ENCODE measurements at regions not wholly inside any gene's neighbourhood (a gene's known extent, or its start where the extent isn't known, plus 50 kb on each side); places are given as distances from the start of the nearest gene placed in this dataset.

DNA sequence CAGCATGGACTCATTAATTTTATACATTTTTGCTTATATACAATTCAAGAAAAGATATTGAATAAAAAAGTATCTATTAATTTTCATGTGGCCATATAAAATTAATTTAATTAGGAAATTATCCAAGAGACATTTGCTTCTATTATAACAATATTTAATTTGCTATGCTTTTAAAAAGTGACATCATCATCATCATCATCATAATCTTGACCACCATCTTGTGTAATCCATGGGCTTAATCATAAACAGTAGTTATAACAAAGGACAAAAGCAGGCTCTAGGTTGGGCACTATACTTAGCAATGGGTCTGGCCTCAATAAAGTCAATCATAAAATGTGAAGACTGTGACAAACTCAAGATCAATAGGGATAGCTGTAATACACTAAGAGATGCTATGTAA, 1031.6 kb downstream of the SLITRK1 start:
- Histone ChIP-seq H3K4me3 (no peak overlapping the region), H3K27ac (no peak overlapping the region)
- intact Hi-C loops (cut with DNase I) = no loop called here

DNA sequence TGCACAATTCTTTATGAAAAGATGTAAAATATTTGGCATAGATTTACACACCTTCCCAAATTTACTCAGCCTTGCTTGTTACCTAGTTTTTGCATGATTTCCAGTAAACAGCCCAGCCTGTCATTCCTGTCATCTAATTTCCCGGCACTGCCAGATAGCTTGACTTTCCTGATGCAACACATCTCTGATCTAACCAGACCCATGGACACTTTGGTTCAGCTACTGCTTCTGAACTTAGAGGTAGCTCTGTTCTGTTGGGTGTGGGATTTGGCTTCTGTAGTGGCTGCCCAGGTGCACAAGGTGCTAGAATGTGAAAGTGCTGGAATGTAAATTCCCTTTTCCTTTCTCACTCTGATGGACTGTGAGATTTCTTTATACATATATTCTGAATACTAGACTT, 1033.5 kb downstream of the SLITRK1 start:
- TF ChIP-seq, protein P1, sequence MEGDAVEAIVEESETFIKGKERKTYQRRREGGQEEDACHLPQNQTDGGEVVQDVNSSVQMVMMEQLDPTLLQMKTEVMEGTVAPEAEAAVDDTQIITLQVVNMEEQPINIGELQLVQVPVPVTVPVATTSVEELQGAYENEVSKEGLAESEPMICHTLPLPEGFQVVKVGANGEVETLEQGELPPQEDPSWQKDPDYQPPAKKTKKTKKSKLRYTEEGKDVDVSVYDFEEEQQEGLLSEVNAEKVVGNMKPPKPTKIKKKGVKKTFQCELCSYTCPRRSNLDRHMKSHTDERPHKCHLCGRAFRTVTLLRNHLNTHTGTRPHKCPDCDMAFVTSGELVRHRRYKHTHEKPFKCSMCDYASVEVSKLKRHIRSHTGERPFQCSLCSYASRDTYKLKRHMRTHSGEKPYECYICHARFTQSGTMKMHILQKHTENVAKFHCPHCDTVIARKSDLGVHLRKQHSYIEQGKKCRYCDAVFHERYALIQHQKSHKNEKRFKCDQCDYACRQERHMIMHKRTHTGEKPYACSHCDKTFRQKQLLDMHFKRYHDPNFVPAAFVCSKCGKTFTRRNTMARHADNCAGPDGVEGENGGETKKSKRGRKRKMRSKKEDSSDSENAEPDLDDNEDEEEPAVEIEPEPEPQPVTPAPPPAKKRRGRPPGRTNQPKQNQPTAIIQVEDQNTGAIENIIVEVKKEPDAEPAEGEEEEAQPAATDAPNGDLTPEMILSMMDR (IDR thresholded peaks at IDR 0.05) = no peak
- TF ChIP-seq POLR2A (IDR thresholded peaks at IDR 0.05) = no peak
- TF ChIP-seq POLR2AphosphoS5 (IDR thresholded peaks at IDR 0.05) = no peak
- no peaks in the 10 kb centered on the region for H3K9me3 ChIP-seq
- H3K27ac ChIP-seq = no peak overlapping the region
- H3K4me1 ChIP-seq (replicated peaks) = no peaks in the 10 kb centered on the region
- intact Hi-C loops (cut with DNase I) = no loop called here
- H3K27me3 ChIP-seq (replicated peaks; ENCODE audit: insufficient read depth) = no peaks in the 10 kb centered on the region
- H3K36me3 ChIP-seq = no peaks in the 10 kb centered on the region
- H3K4me3 ChIP-seq = no peak overlapping the region
- no peak for DNase-seq (ENCODE audit: low spot score)
- WGBS = 88% methylated on average over 1 of the region's 1 CpG

More for the DNA sequence above, 1031.6 kb downstream of the SLITRK1 start:
- no peaks in the 10 kb centered on the region for H3K9me3 ChIP-seq
- TF ChIP-seq POLR2A (IDR thresholded peaks at IDR 0.05) (no peak), POLR2AphosphoS5 (IDR thresholded peaks at IDR 0.05) (no peak)
- TF ChIP-seq, protein P1 (IDR thresholded peaks at IDR 0.05) = no peak
- H3K27me3 ChIP-seq (replicated peaks; ENCODE audit: insufficient read depth) = no peaks in the 10 kb centered on the region
- H3K4me1 ChIP-seq (replicated peaks) = no peaks in the 10 kb centered on the region
- H3K36me3 ChIP-seq = no peaks in the 10 kb centered on the region
- no peak for DNase-seq (ENCODE audit: low spot score)

DNA sequence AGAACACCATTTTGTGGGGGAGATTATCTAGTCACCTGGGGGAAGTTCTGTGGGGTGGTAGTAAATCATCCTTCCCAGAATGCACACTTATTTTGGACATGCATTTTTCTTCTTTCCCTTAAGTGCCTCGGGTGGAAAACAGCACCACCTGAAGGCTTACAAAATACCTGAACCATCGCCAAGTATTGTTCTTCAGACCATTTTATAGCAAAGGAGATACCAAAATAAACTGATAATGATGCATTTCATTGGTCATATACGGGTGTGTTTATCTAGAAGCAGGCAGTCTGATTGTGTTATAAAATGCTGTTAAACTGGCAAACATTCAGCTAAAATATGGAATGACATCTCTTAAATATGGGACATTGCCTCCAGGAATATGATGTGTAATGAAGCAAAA, 1034.7 kb downstream of the SLITRK1 start:
- Histone ChIP-seq H3K36me3 (no peaks in the 10 kb centered on the region), H3K27ac (no peak overlapping the region), H3K27me3 (replicated peaks; ENCODE audit: insufficient read depth) (no peaks in the 10 kb centered on the region), H3K4me1 (replicated peaks) (no peaks in the 10 kb centered on the region), H3K9me3 (no peaks in the 10 kb centered on the region), H3K4me3 (no peak overlapping the region)
- TF ChIP-seq POLR2A (IDR thresholded peaks at IDR 0.05) = no peak
- no peak for TF ChIP-seq POLR2AphosphoS5 (IDR thresholded peaks at IDR 0.05)
- TF ChIP-seq, protein P1 (IDR thresholded peaks at IDR 0.05) = no peak
- intact Hi-C loops (cut with DNase I) = no loop called here
- 17% methylated on average over 3 of the region's 3 CpGs for WGBS
- DNase-seq (ENCODE audit: low spot score) = no peak

DNA sequence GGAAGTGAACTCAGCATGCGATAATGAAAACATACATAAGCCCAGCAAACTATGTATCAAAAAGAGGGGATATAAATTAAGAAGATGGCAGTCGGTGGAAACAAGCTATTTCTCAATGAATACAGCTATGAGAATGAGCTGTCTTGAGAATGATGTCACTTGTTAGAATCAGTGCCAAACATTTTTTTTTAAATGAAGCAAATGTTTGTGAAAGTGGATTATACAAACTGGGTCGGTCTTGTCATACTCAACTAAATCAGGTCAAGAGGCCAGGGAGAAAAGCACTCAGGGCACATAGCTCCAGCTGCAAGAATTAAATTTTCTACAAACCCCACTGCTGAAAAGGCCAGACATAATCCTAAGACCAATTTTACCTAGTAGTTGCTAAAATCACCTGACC, 1048.4 kb downstream of the SLITRK1 start:
- Histone ChIP-seq H3K9me3 (no peaks in the 10 kb centered on the region), H3K27ac (no peak overlapping the region), H3K36me3 (no peaks in the 10 kb centered on the region), H3K4me1 (replicated peaks) (no peaks in the 10 kb centered on the region), H3K27me3 (replicated peaks; ENCODE audit: insufficient read depth) (no peaks in the 10 kb centered on the region), H3K4me3 (no peak overlapping the region)
- DNase-seq (ENCODE audit: low spot score) = no peak
- no peak for TF ChIP-seq POLR2AphosphoS5 (IDR thresholded peaks at IDR 0.05)
- TF ChIP-seq, protein P1 (IDR thresholded peaks at IDR 0.05) = no peak
- TF ChIP-seq POLR2A (IDR thresholded peaks at IDR 0.05) = no peak
- WGBS = 73% methylated on average over 3 of the region's 3 CpGs
- intact Hi-C loops (cut with DNase I) = no loop called here

DNA sequence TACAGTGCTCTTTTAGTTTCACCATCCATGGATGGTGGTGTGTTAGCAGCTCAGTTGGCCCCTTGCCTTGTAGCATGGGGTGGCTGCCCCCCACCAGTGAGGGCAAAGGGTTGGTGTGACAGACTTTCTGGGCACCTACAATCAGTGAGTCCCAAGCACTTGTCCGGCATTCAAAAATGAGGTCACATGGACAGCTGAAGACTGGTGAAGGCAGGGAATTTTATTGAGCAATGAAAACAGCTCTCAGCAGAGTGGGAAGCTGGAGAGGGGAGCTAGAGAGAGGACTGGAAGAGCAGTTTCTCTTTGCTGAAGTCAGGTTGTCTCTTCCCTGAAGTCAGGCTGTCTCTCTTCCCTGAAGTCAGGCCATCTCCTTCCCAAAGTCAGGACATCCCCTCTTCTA, 1053.2 kb downstream of the SLITRK1 start:
- Histone ChIP-seq H3K36me3 (no peaks in the 10 kb centered on the region), H3K4me3 (no peak overlapping the region), H3K4me1 (replicated peaks) (no peaks in the 10 kb centered on the region), H3K9me3 (no peaks in the 10 kb centered on the region), H3K27me3 (replicated peaks; ENCODE audit: insufficient read depth) (no peaks in the 10 kb centered on the region), H3K27ac (no peak overlapping the region)
- TF ChIP-seq POLR2A (IDR thresholded peaks at IDR 0.05) (no peak), POLR2AphosphoS5 (IDR thresholded peaks at IDR 0.05) (no peak)
- TF ChIP-seq, protein P1 (IDR thresholded peaks at IDR 0.05) = no peak
- intact Hi-C loops (cut with DNase I) = no loop called here
- no peak for DNase-seq (ENCODE audit: low spot score)
- 87% methylated on average over 1 of the region's 1 CpG for WGBS
